H1 (cell line): ENCODE measurements at regions not wholly inside any gene's neighbourhood (a gene's known extent, or its start where the extent isn't known, plus 50 kb on each side); places are given as distances from the start of the nearest gene placed in this dataset.

Experiments
- CTCF ChIA-PET: fragments of 300-600 bp; sonication (Branson Sonifier 250); formaldehyde crosslinking; loops from one replicate; lab custom pipeline; 2021; ENCODE audit not compliant: partially characterized antibody; lab: Charles Lee
- POLR2A ChIA-PET: fragments of 300-600 bp; sonication (Branson Sonifier 250); formaldehyde crosslinking; loops from one replicate; lab custom pipeline; 2021; ENCODE audit warnings: inconsistent platforms; ENCODE audit not compliant: partially characterized antibody; lab: Charles Lee
- DNase-seq, 2 experiments: peaks; one replicate each; pipeline versions ENCODE4 v3.0.0 to v3.0.0-alpha.2; 2010 to 2022; ENCODE audit warnings: low spot score in 2 of 2, low read depth in 1 of 2, mixed read lengths in 1 of 2
- FAIRE-seq: peaks from 2 replicates; lab custom pipeline; 2011; peaks lifted over from hg19 to GRCh38; lab: Jason Lieb, UNC
- H2AFZ ChIP-seq: 2 replicates; pipeline ENCODE4 v1.8.1; 2012; ENCODE audit warnings: low read length, inconsistent platforms
- H2AK5ac ChIP-seq: 2 replicates; pipeline ENCODE4 v1.6.1; 2013; ENCODE audit warnings: low read depth, low read length
- H2BK120ac ChIP-seq: replicated peaks from 2 replicates; pipeline ENCODE3; 2013; ENCODE audit warnings: low read depth, low read length, inconsistent platforms
- H2BK12ac ChIP-seq: 2 replicates; pipeline ENCODE4 v1.6.1; 2013; ENCODE audit warnings: low read depth, low read length
- H2BK15ac ChIP-seq: 2 replicates; pipeline ENCODE4 v1.6.1; 2013; ENCODE audit warnings: low read length
- H2BK20ac ChIP-seq: 2 replicates; pipeline ENCODE4 v1.6.1; 2013; ENCODE audit warnings: low read length
- H2BK5ac ChIP-seq: 2 replicates; pipeline ENCODE4 v1.6.1; 2013; ENCODE audit warnings: low read depth, low read length
- H3K14ac ChIP-seq: 2 replicates; pipeline ENCODE4 v1.6.1; 2013; ENCODE audit warnings: inconsistent platforms; ENCODE audit not compliant: insufficient read length
- H3K18ac ChIP-seq: 2 replicates; pipeline ENCODE4 v1.6.1; 2013; ENCODE audit warnings: low read length; ENCODE audit errors: extremely low read depth
- H3K23ac ChIP-seq: 2 replicates; pipeline ENCODE4 v1.6.1; 2013; ENCODE audit warnings: inconsistent platforms; ENCODE audit not compliant: insufficient read length
- H3K23me2 ChIP-seq: 2 replicates; pipeline ENCODE4 v1.6.1; 2013; ENCODE audit warnings: low read depth, low read length
- H3K27ac ChIP-seq: 2 replicates; pipeline ENCODE4 v1.6.1; 2011; ENCODE audit warnings: low read depth, low read length, inconsistent platforms
- H3K27me3 ChIP-seq, 4 experiments: replicated peaks in 1 of 4; 1 replicate in 1 of 4; 2 replicates in 3 of 4; pipeline versions ENCODE4 v1.6.1 to v1.8.1; 2011 to 2013; ENCODE audit warnings: low read length in 3 of 4, mild to moderate bottlenecking in 3 of 4, inconsistent platforms in 2 of 4, mixed read lengths in 2 of 4, moderate library complexity in 1 of 4; ENCODE audit not compliant: control insufficient read depth in 3 of 4, insufficient read depth in 3 of 4; ENCODE audit errors: extremely low read depth in 1 of 4
- H3K36me3 ChIP-seq, 4 experiments: 2 replicates each; pipeline versions ENCODE4 v1.6.1 to v1.8.1; 2011 to 2013; ENCODE audit warnings: mild to moderate bottlenecking in 4 of 4, low read length in 3 of 4, moderate library complexity in 2 of 4, control low read depth in 1 of 4, inconsistent platforms in 1 of 4; ENCODE audit not compliant: insufficient read depth in 4 of 4, control insufficient read depth in 2 of 4
- H3K4ac ChIP-seq: replicated peaks from 2 replicates; pipeline ENCODE3; 2013; ENCODE audit warnings: low read length, low read depth, mixed read lengths, inconsistent platforms; ENCODE audit not compliant: insufficient read length
- H3K4me1 ChIP-seq, 4 experiments: replicated peaks in 1 of 4; 1 replicate in 1 of 4; 2 replicates in 3 of 4; pipeline versions ENCODE4 v1.6.1 to v1.8.1; 2011 to 2013; ENCODE audit warnings: low read length in 3 of 4, inconsistent platforms in 2 of 4, mixed read lengths in 1 of 4; ENCODE audit not compliant: insufficient read depth in 4 of 4, control insufficient read depth in 3 of 4
- H3K4me2 ChIP-seq, 2 experiments: 2 replicates each; pipeline versions ENCODE4 v1.6.1 to v1.8.1; 2011 to 2013; ENCODE audit warnings: low read depth in 2 of 2, low read length in 2 of 2, control low read depth in 1 of 2, inconsistent platforms in 1 of 2, mild to moderate bottlenecking in 1 of 2; ENCODE audit not compliant: insufficient read depth in 1 of 2
- H3K4me3 ChIP-seq, 4 experiments: fragments of 200-600, 300-600 bp in 1 of 4; sonication (generic), shearing (Covaris generic), sonication (Bioruptor Twin) in 1 of 4; 2 replicates each; pipeline versions ENCODE4 v1.5.1 to v1.8.1; 2011 to 2016; ENCODE audit warnings: low read length in 4 of 4, low read depth in 3 of 4, control low read depth in 2 of 4, inconsistent platforms in 2 of 4, mild to moderate bottlenecking in 2 of 4, mixed read lengths in 1 of 4, moderate library complexity in 1 of 4; ENCODE audit not compliant: insufficient read depth in 2 of 4; ENCODE audit errors: extremely low read depth in 1 of 4
- H3K56ac ChIP-seq: replicated peaks from 2 replicates; pipeline ENCODE3; 2013; ENCODE audit warnings: low read depth, mild to moderate bottlenecking, mixed read lengths, low read length, inconsistent platforms; ENCODE audit not compliant: insufficient read length
- H3K79me1 ChIP-seq: 2 replicates; pipeline ENCODE4 v1.6.1; 2013; ENCODE audit warnings: low read depth, low read length, control low read depth
- H3K79me2 ChIP-seq, 2 experiments: 2 replicates each; pipeline versions ENCODE4 v1.6.1 to v1.8.1; 2012 to 2013; ENCODE audit warnings: low read length in 2 of 2, mild to moderate bottlenecking in 2 of 2, inconsistent platforms in 1 of 2; ENCODE audit not compliant: insufficient read depth in 2 of 2, control insufficient read depth in 1 of 2
- H3K9ac ChIP-seq, 4 experiments: replicated peaks in 1 of 4; 1 replicate in 1 of 4; 2 replicates in 3 of 4; pipeline versions ENCODE4 v1.6.1 to v1.8.1; 2011 to 2013; ENCODE audit warnings: low read depth in 3 of 4, low read length in 3 of 4, control low read depth in 2 of 4, mild to moderate bottlenecking in 2 of 4, moderate library complexity in 2 of 4, inconsistent platforms in 1 of 4; ENCODE audit errors: extremely low read depth in 1 of 4
- H3K9me3 ChIP-seq, 2 experiments: 2 replicates each; pipeline versions ENCODE4 v1.6.1 to v1.8.1; 2012 to 2013; ENCODE audit warnings: mild to moderate bottlenecking in 2 of 2, moderate library complexity in 2 of 2, control low read depth in 1 of 2, inconsistent platforms in 1 of 2, low read depth in 1 of 2, low read length in 1 of 2, mixed read lengths in 1 of 2; ENCODE audit not compliant: insufficient read depth in 2 of 2
- H4K20me1 ChIP-seq, 2 experiments: replicated peaks in 1 of 2; 2 replicates each; pipeline versions ENCODE3 to v1.8.1; 2011 to 2013; ENCODE audit warnings: inconsistent platforms in 2 of 2, low read length in 2 of 2, mild to moderate bottlenecking in 1 of 2; ENCODE audit not compliant: insufficient read depth in 2 of 2, control insufficient read depth in 1 of 2
- H4K5ac ChIP-seq: 2 replicates; pipeline ENCODE4 v1.6.1; 2013; ENCODE audit warnings: low read length, low read depth, mixed read lengths, inconsistent platforms; ENCODE audit not compliant: insufficient read length
- H4K8ac ChIP-seq: 2 replicates; pipeline ENCODE4 v1.8.0; 2013; ENCODE audit warnings: mild to moderate bottlenecking, moderate library complexity, low read length, inconsistent platforms; ENCODE audit not compliant: insufficient read depth; ENCODE audit errors: extremely low read depth
- H4K91ac ChIP-seq: replicated peaks from 2 replicates; pipeline ENCODE3; 2013; ENCODE audit warnings: low read length, mixed read lengths, inconsistent platforms; ENCODE audit not compliant: insufficient read length
- ATF3 ChIP-seq: IDR thresholded peaks from 2 replicates; pipeline ENCODE4 v1.6.1; 2011; ENCODE audit warnings: low read depth, mild to moderate bottlenecking, low read length; ENCODE audit not compliant: insufficient read depth
- EGR1 ChIP-seq: IDR thresholded peaks from 2 replicates; pipeline ENCODE4 v1.6.1; 2011; ENCODE audit warnings: low read depth, low read length, borderline replicate concordance
- JUN ChIP-seq: IDR thresholded peaks from 2 replicates; pipeline ENCODE4 v1.6.1; 2011; ENCODE audit warnings: low read depth, mild to moderate bottlenecking, improper control_type of control experiment, low read length
- RBBP5 ChIP-seq: IDR thresholded peaks from 2 replicates; pipeline ENCODE4 v1.7.1; 2012; ENCODE audit warnings: low read depth, mild to moderate bottlenecking, inconsistent platforms, low read length, moderate library complexity, borderline replicate concordance
- RFX5 ChIP-seq: IDR thresholded peaks from 2 replicates; pipeline ENCODE4 v1.6.1; 2011; ENCODE audit warnings: low read depth, low read length, improper control_type of control experiment, borderline replicate concordance
- SIRT6 ChIP-seq: IDR thresholded peaks from one replicate; pipeline ENCODE4 v1.7.1; 2012; ENCODE audit warnings: low read length, inconsistent platforms
- SRF ChIP-seq: IDR thresholded peaks from 2 replicates; pipeline ENCODE4 v1.6.1; 2011; ENCODE audit warnings: mild to moderate bottlenecking, low read depth, low read length, moderate library complexity
- WGBS, 2 experiments: shearing (Covaris generic) in 1 of 2; methylation state at CpG; one replicate each; pipeline versions ENCODE4 v1.1.6 to v1.1.7; 2013 to 2015; ENCODE audit warnings: low lambda C conversion rate in 2 of 2, mixed read lengths in 2 of 2, inconsistent platforms in 1 of 2, low coverage in 1 of 2, missing lambda C conversion rate in 1 of 2; ENCODE audit not compliant: insufficient replicate concordance in 2 of 2, insufficient coverage in 1 of 2, insufficient read length in 1 of 2; ENCODE audit errors: extremely low coverage in 1 of 2, missing lambda C conversion rate in 1 of 2; 5-methylcytosine and 5-hydroxymethylcytosine counted together

- no peak for TF ChIP-seq RBBP5
- TF ChIP-seq EGR1, result no peak
- TF ChIP-seq JUN, result no peak
- no peak for TF ChIP-seq ATF3
- no peak for TF ChIP-seq SIRT6
- TF ChIP-seq RFX5, result peak; percentile 79
- no peak for TF ChIP-seq SRF
- TF ChIP-seq, all 59 proteins: peak for 1
- H3K4me2 ChIP-seq, result no peak overlapping the region
- no peak overlapping the region for H2AFZ ChIP-seq
- DNase-seq (no peak), FAIRE-seq (peak; percentile 97)
- H3K79me1 ChIP-seq, result no peaks in the 10 kb centered on the region
- H3K27me3 ChIP-seq, result no peaks in the 10 kb centered on the region
- no peak overlapping the region for H3K9ac ChIP-seq
- no peak overlapping the region for H4K8ac ChIP-seq
- no peak overlapping the region for H3K18ac ChIP-seq
- no peaks in the 10 kb centered on the region for H3K23me2 ChIP-seq
- H2AK5ac ChIP-seq, result no peak overlapping the region
- H4K5ac ChIP-seq, result no peak overlapping the region
- no peak overlapping the region for H3K27ac ChIP-seq
- no peak overlapping the region for H4K91ac ChIP-seq
- H4K20me1 ChIP-seq, result no peaks in the 10 kb centered on the region
- H2BK15ac ChIP-seq, result no peak overlapping the region
- H3K4me3 ChIP-seq, result no peak overlapping the region
- 83% methylated on average over 3 of the region's 11 CpGs; no CpG with 5 or more reads in 1 of the 2 experiments for WGBS, 2 experiments
- no peak overlapping the region for H3K56ac ChIP-seq
- H3K23ac ChIP-seq, result no peak overlapping the region
- ChIA-PET CTCF (interaction anchor here (1.1 kb wide), 1 partner anchor 30 kb away, joined by 3 read pairs; no protein-coding TSS in a partner anchor), POLR2A (no interaction called here)
- H3K9me3 ChIP-seq, result no peaks in the 10 kb centered on the region
- no peak overlapping the region for H2BK20ac ChIP-seq
- no peak overlapping the region for H2BK120ac ChIP-seq
- H3K79me2 ChIP-seq, result no peaks in the 10 kb centered on the region
- H2BK5ac ChIP-seq, result no peak overlapping the region
- H3K4me1 ChIP-seq, result peaks cover 9 to 16% (median 15%) of the 10 kb centered on the region in 4 experiments; a peak in 5 of 7 replicates
- H2BK12ac ChIP-seq, result no peak overlapping the region
- no peak overlapping the region for H3K14ac ChIP-seq
- H3K36me3 ChIP-seq, result no peaks in the 10 kb centered on the region
- no peak overlapping the region for H3K4ac ChIP-seq
These were observed 109.8 kb upstream of the ATP6AP2 start for GRCh38 chrX:40470830-40471429.
